GM13976 (cell line): ENCODE measurements at regions not wholly inside any gene's neighbourhood (a gene's known extent, or its start where the extent isn't known, plus 50 kb on each side); places are given as distances from the start of the nearest gene placed in this dataset.

Experiments used
- DNase-seq: peaks from one replicate; pipeline ENCODE4 v3.0.0; 2012; ENCODE audit warnings: low spot score
- CTCF ChIP-seq: IDR thresholded peaks from 2 replicates; pipeline ENCODE4 v1.5.1; 2012; ENCODE audit warnings: borderline replicate concordance, mild to moderate bottlenecking; ENCODE audit not compliant: insufficient read depth; ENCODE audit errors: extremely low read depth, missing control alignments, control extremely low read depth
- in situ Hi-C: fragments of 300-500 bp; cut with MboI; formaldehyde crosslinking; loops from one replicate; pipeline ENCODE4 v1.12.0; 2022; ENCODE audit warnings: low sequenced_read_pairs, mixed read lengths, inconsistent platforms; ENCODE audit not compliant: unreplicated experiment

GRCh38 chr2:106941372-106941993, 55.5 kb upstream of the ST6GAL2 start:
- no peak for TF ChIP-seq CTCF
- in situ Hi-C loops: no loop called here
- no peak for DNase-seq

- TF ChIP-seq CTCF: no peak
- in situ Hi-C loops: no loop called here
- no peak for DNase-seq
Measured at GRCh38 chr2:106943468-106944200, 57.7 kb upstream of the ST6GAL2 start.

GRCh38 chr2:106944215-106944614, 58.2 kb upstream of the ST6GAL2 start:
- no peak for TF ChIP-seq CTCF
- DNase-seq: no peak
- in situ Hi-C loops: no loop called here

- in situ Hi-C loops: no loop called here
- DNase-seq: no peak
Measured at GRCh38 chr2:106948540-106948939, 62.6 kb upstream of the ST6GAL2 start.

GRCh38 chr2:106953236-106953635, 67.3 kb upstream of the ST6GAL2 start:
- DNase-seq: no peak

More at GRCh38 chr2:106948540-106948939, 62.6 kb upstream of the ST6GAL2 start:
- TF ChIP-seq CTCF: no peak

GRCh38 chr2:106953779-106954178, 67.8 kb upstream of the ST6GAL2 start:
- DNase-seq: no peak
- in situ Hi-C loops: no loop called here
- TF ChIP-seq CTCF: no peak

More at GRCh38 chr2:106953236-106953635, 67.3 kb upstream of the ST6GAL2 start:
- in situ Hi-C loops: no loop called here
- TF ChIP-seq CTCF: no peak
